SU-DHL-6 (cell line): ENCODE measurements at regions not wholly inside any gene's neighbourhood (a gene's known extent, or its start where the extent isn't known, plus 50 kb on each side); places are given as distances from the start of the nearest gene placed in this dataset.

Source experiments
- CTCF ChIP-seq: fragments of 200-600 bp; sonication (generic); IDR thresholded peaks from one replicate; pipeline ENCODE4 v1.5.1; 2017; ENCODE audit warnings: antibody characterized with exemption, mild to moderate bottlenecking, low read length, moderate library complexity; ENCODE audit not compliant: insufficient read depth, poor library complexity, severe bottlenecking
- EZH2phosphoT487 ChIP-seq: fragments of 200-600 bp; sonication (generic), shearing (Covaris generic); conservative IDR thresholded peaks from 2 replicates; pipeline ENCODE4 v1.6.1; 2018; ENCODE audit warnings: mild to moderate bottlenecking, antibody characterized with exemption, low read length, moderate library complexity, mixed read lengths

- TF ChIP-seq CTCF (no peak), EZH2phosphoT487 (no peak)
These were observed 157.5 kb upstream of the FRG2C start for GRCh38 chr3:75506603-75507002.
